ENCODE measurements at regions not wholly inside any gene's neighbourhood (a gene's known extent, or its start where the extent isn't known, plus 50 kb on each side); places are given as distances from the start of the nearest gene placed in this dataset.

DNA sequence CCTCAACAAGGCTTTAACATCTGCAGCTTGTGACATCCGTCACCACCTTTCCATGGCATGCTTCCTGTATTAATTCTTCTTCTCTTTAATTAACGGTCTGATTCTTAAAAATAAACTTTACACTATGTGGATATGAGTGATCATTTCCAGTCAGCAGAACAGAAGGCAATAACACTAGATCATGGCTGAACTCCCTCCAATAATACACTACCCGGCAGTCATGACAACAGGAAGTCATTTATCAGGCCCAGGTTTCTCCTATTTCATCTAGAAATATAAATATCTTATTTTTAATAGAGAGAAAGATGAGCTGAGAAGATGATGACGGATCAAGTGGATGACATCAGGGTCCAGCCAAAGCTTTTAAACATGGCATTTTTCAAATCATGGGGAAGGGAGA, 792.2 kb downstream of the SLC4A3 start:
- no peak overlapping the region for H3K27ac ChIP-seq

DNA sequence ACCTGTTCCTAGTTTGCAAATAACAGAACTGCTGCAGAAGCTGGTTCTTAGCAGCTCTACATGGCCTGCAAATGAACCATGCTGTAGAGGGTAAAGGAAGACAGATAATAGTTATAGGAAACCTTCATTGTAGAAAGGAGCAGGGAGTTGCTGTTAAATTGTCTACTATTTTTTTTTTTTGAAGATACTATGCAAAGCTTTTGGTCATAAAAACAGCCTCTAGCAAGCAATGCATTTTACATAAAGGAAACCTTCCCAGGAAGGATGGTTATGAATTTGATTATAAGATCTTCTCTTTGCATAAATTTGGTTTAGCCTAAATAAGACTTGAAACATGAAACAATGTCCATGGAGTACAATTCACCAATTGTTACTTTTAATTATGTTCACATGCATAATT, 793.4 kb downstream of the SLC4A3 start:
- no peak overlapping the region for H3K27ac ChIP-seq
- TF ChIP-seq, protein P1, sequence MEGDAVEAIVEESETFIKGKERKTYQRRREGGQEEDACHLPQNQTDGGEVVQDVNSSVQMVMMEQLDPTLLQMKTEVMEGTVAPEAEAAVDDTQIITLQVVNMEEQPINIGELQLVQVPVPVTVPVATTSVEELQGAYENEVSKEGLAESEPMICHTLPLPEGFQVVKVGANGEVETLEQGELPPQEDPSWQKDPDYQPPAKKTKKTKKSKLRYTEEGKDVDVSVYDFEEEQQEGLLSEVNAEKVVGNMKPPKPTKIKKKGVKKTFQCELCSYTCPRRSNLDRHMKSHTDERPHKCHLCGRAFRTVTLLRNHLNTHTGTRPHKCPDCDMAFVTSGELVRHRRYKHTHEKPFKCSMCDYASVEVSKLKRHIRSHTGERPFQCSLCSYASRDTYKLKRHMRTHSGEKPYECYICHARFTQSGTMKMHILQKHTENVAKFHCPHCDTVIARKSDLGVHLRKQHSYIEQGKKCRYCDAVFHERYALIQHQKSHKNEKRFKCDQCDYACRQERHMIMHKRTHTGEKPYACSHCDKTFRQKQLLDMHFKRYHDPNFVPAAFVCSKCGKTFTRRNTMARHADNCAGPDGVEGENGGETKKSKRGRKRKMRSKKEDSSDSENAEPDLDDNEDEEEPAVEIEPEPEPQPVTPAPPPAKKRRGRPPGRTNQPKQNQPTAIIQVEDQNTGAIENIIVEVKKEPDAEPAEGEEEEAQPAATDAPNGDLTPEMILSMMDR (conservative IDR thresholded peaks at IDR 0.05) = no peak

More for the DNA sequence above, 792.2 kb downstream of the SLC4A3 start:
- TF ChIP-seq, protein P1 (conservative IDR thresholded peaks at IDR 0.05) = no peak

DNA sequence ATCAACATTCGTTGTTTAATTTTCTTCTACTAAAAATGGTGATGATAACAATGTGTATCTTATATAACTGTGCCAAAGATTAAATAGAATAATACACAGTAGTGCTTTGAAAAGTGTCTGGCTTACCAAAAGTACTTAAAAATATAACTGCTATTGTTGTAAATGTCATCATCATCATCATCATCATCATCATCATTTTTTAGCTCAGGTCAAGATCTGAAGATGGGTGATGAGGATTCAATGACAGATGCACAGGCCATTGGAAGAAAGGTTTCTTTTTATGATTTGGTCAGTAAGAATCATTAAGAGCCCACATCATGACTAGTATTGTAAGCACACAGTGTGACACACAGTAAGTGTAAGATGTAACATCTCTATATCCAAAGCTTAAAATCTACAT, 795.2 kb downstream of the SLC4A3 start:
- no peak overlapping the region for H3K27ac ChIP-seq
- TF ChIP-seq, protein P1 (conservative IDR thresholded peaks at IDR 0.05) = no peak

GRCh38 chr2:220424561-220424960, 797.1 kb downstream of the SLC4A3 start:
- TF ChIP-seq, protein P1 (conservative IDR thresholded peaks at IDR 0.05) = no peak
- no peak overlapping the region for H3K27ac ChIP-seq

DNA sequence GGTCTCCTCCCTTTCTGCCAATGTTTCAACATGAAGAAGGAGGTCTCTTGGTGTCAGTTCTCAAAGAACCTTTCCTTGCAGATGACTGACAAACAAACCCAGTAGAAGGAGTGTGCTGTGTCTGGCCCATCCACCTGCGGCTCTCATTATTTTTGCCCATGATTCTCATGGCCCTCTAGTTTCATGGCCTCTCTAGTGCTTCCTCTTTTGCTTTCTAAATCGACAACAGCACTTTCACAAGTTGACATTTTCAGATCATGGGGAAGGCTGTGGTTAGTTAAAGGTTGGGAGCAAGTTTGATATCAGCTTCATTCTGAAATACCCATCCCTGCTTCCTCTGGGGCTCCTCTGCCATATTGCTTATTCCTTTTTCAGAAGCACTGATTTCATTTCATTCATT, 805.2 kb downstream of the SLC4A3 start:
- TF ChIP-seq, protein P1 (conservative IDR thresholded peaks at IDR 0.05) = no peak
- H3K27ac ChIP-seq = no peak overlapping the region

GRCh38 chr2:220433131-220433530, 805.7 kb downstream of the SLC4A3 start:
- H3K27ac ChIP-seq = no peak overlapping the region
- TF ChIP-seq, protein P1 (conservative IDR thresholded peaks at IDR 0.05) = no peak

- H3K27ac ChIP-seq = no peak overlapping the region
- TF ChIP-seq, protein P1 (conservative IDR thresholded peaks at IDR 0.05) = no peak
These were observed 807.0 kb downstream of the SLC4A3 start for GRCh38 chr2:220434385-220434784.

DNA sequence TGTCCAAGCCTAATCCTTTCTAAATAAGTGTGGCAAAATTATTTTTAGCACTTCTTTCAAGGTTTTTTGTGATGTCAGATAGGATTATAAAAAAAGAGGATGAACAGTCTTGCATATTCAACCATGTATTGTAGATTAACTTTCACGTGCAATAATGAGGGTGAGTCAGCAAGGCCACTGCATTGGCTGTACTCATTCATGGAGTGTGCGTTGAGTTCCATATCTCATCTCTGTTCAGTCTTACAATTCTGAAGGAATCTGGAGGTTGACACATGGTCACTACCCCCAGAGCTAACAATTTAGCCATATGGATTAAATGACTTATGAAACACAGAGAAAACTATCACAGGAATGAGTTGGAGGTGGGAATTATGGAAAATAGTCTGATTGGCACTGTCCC, 810.5 kb downstream of the SLC4A3 start:
- no peak overlapping the region for H3K27ac ChIP-seq
- TF ChIP-seq, protein P1 (conservative IDR thresholded peaks at IDR 0.05) = no peak

All from VCaP (cell line).